CD4-positive, alpha-beta T cell (primary cell): ENCODE measurements at regions not wholly inside any gene's neighbourhood (a gene's known extent, or its start where the extent isn't known, plus 50 kb on each side); places are given as distances from the start of the nearest gene placed in this dataset.

Experiments used
- ATAC-seq: fragments of 200-7000 bp; cut with Tn5 transposase; one replicate; pipeline ENCODE4 v1.10.0; 2022; ENCODE audit warnings: mild to moderate bottlenecking; ENCODE audit not compliant: poor library complexity
- CTCF ChIA-PET: fragments of 350-600 bp; sonication (Branson Sonifier 250); formaldehyde crosslinking; loops from one replicate; lab custom pipeline; 2021; ENCODE audit warnings: antibody characterized with exemption, inconsistent platforms; lab: Charles Lee
- POLR2A ChIA-PET: fragments of 350-600 bp; sonication (Branson Sonifier 250); formaldehyde crosslinking; loops from one replicate; lab custom pipeline; 2021; ENCODE audit warnings: antibody characterized with exemption, inconsistent platforms; lab: Charles Lee
- DNase-seq, 14 experiments: peaks; one replicate each; pipeline ENCODE4 v3.0.0-alpha.2; 2013 to 2020; ENCODE audit warnings: mixed read lengths in 2 of 14
- H3K27ac ChIP-seq, 2 donors: one replicate each; pipeline versions ENCODE4 v1.5.1 to v1.7.0; 2013; ENCODE audit warnings: low read length in 2 of 2, low read depth in 1 of 2, mild to moderate bottlenecking in 1 of 2
- H3K27me3 ChIP-seq, 2 experiments: 1 replicate in 1 of 2; 2 replicates in 1 of 2; pipeline versions ENCODE4 v1.6.1 to v1.7.0; 2013; ENCODE audit warnings: low read length in 2 of 2, control low read depth in 1 of 2, mild to moderate bottlenecking in 1 of 2, moderate library complexity in 1 of 2; ENCODE audit not compliant: insufficient read depth in 2 of 2, control insufficient read depth in 1 of 2
- H3K36me3 ChIP-seq: one replicate; pipeline ENCODE4 v1.6.1; 2013; ENCODE audit warnings: low read length, control low read depth; ENCODE audit not compliant: insufficient read depth
- H3K4me1 ChIP-seq: one replicate; pipeline ENCODE4 v1.6.1; 2013; ENCODE audit warnings: low read length, control low read depth; ENCODE audit not compliant: insufficient read depth
- H3K4me3 ChIP-seq: one replicate; pipeline ENCODE4 v1.5.1; 2013; ENCODE audit warnings: mild to moderate bottlenecking, low read length, moderate library complexity
- H3K9me3 ChIP-seq, 2 experiments: 1 replicate in 1 of 2; 2 replicates in 1 of 2; pipeline versions ENCODE4 v1.6.1 to v1.7.0; 2013; ENCODE audit warnings: low read length in 2 of 2, mild to moderate bottlenecking in 2 of 2, control low read depth in 1 of 2, moderate library complexity in 1 of 2; ENCODE audit not compliant: control insufficient read depth in 1 of 2, insufficient read depth in 1 of 2
- H3K27ac Mint-ChIP-seq: one replicate; pipeline ENCODE4 v1.8.0; 2020; ENCODE audit warnings: mixed read lengths
- H3K27me3 Mint-ChIP-seq: one replicate; pipeline ENCODE4 v1.8.0; 2021; ENCODE audit warnings: mixed read lengths
- H3K36me3 Mint-ChIP-seq: one replicate; pipeline ENCODE4 v1.8.0; 2021; ENCODE audit warnings: low read depth, mixed read lengths
- H3K4me1 Mint-ChIP-seq: one replicate; pipeline ENCODE4 v1.8.0; 2021; ENCODE audit warnings: low read depth, mixed read lengths
- H3K4me3 Mint-ChIP-seq: one replicate; pipeline ENCODE4 v1.8.0; 2020; ENCODE audit warnings: mild to moderate bottlenecking, mixed read lengths
- H3K9me3 Mint-ChIP-seq: one replicate; pipeline ENCODE4 v1.8.0; 2020; ENCODE audit warnings: mixed read lengths
- intact Hi-C, 2 experiments: fragments of 100-400 bp; cut with DNase I in 1 of 2; cut with micrococcal nuclease in 1 of 2; formaldehyde crosslinking; loops; one replicate each; pipeline versions ENCODE4 v1.15.1 to v1.9.0; 2023 to 2025; cut with DNase I, micrococcal nuclease
- TF ChIP-seq, protein P1 (sequence below): fragments of 200-600 bp; IDR thresholded peaks from one replicate; pipeline ENCODE4 v1.8.0; 2022; ENCODE audit warnings: antibody characterized with exemption, mild to moderate bottlenecking

DNA sequence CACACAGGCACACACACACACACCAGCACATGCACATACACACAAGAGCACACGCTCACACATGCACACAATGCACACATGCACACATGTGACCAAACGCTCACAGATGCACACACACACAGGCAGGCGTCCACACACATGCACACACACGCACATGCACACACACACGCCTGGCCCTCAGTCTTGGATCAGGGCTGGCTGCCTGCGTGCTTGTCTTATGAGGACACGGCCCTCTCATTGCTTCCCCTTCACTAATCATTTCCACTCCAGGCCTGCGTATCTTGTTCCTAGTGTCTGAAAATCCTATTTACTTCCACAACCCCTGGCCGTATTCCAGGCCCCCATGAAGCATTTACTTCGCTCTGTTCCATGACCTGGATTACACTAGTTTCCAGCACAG lies 740.5 kb downstream of the BRD1 start:
- H3K27ac Mint-ChIP-seq, result no peak overlapping the region
- ATAC-seq (no peak), DNase-seq (no peak)
- no peaks in the 10 kb centered on the region for H3K9me3 Mint-ChIP-seq
- no peak overlapping the region for H3K4me3 Mint-ChIP-seq
- Histone ChIP-seq H3K27ac (no peak overlapping the region), H3K36me3 (no peaks in the 10 kb centered on the region), H3K4me1 (no peaks in the 10 kb centered on the region), H3K27me3 (no peaks in the 10 kb centered on the region), H3K4me3 (no peak overlapping the region), H3K9me3 (peaks cover 0 to 4% of the 10 kb centered on the region in 2 experiments)
- intact Hi-C loops, result no loop called here
- TF ChIP-seq, protein P1, sequence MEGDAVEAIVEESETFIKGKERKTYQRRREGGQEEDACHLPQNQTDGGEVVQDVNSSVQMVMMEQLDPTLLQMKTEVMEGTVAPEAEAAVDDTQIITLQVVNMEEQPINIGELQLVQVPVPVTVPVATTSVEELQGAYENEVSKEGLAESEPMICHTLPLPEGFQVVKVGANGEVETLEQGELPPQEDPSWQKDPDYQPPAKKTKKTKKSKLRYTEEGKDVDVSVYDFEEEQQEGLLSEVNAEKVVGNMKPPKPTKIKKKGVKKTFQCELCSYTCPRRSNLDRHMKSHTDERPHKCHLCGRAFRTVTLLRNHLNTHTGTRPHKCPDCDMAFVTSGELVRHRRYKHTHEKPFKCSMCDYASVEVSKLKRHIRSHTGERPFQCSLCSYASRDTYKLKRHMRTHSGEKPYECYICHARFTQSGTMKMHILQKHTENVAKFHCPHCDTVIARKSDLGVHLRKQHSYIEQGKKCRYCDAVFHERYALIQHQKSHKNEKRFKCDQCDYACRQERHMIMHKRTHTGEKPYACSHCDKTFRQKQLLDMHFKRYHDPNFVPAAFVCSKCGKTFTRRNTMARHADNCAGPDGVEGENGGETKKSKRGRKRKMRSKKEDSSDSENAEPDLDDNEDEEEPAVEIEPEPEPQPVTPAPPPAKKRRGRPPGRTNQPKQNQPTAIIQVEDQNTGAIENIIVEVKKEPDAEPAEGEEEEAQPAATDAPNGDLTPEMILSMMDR, result no peak
- H3K27me3 Mint-ChIP-seq, result peaks cover 18% of the 10 kb centered on the region
- no peaks in the 10 kb centered on the region for H3K36me3 Mint-ChIP-seq
- H3K4me1 Mint-ChIP-seq, result no peaks in the 10 kb centered on the region
- CTCF ChIA-PET, result no interaction called here
- POLR2A ChIA-PET, result no interaction called here

DNA sequence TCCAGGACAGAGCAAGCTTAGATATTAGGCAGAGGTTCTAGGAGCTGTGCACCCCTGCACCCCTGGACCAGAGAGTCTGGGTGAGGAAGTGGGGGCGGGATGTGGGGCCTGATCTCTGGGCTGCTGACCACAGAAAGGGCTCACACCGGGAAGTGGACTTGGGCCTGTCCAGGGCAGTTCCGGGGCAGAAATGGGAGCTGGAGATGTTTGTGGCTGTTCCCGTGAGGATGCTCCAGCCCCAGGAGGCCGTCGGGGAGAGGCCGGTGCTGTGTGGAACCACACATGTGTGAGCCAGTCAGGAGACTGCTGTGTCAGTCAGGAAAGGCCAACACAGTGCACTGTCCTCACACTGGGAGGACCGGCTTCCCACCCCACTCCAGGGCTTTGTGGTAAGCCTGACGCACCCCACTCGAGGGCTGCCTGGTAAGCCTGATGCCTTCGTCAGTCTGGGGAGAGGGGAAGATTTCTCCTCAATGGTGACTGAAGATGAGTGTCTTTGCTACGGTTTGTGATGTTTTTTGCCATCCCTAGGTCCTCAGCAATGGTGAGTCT lies 741.0 kb downstream of the BRD1 start:
- H3K27me3 ChIP-seq, result no peaks in the 10 kb centered on the region
- no peak overlapping the region for H3K4me3 ChIP-seq
- H3K36me3 ChIP-seq, result no peaks in the 10 kb centered on the region
- CTCF ChIA-PET, result no interaction called here
- Mint-ChIP-seq H3K4me3 (no peak overlapping the region), H3K9me3 (no peaks in the 10 kb centered on the region), H3K27ac (no peak overlapping the region), H3K4me1 (no peaks in the 10 kb centered on the region), H3K27me3 (peaks cover 18% of the 10 kb centered on the region), H3K36me3 (no peaks in the 10 kb centered on the region)
- DNase-seq (no peak), ATAC-seq (no peak)
- peaks cover 0 to 4% of the 10 kb centered on the region in 2 experiments for H3K9me3 ChIP-seq
- POLR2A ChIA-PET, result no interaction called here
- no peaks in the 10 kb centered on the region for H3K4me1 ChIP-seq
- no peak overlapping the region for H3K27ac ChIP-seq
- TF ChIP-seq, protein P1, result no peak
- intact Hi-C loops, result no loop called here

DNA sequence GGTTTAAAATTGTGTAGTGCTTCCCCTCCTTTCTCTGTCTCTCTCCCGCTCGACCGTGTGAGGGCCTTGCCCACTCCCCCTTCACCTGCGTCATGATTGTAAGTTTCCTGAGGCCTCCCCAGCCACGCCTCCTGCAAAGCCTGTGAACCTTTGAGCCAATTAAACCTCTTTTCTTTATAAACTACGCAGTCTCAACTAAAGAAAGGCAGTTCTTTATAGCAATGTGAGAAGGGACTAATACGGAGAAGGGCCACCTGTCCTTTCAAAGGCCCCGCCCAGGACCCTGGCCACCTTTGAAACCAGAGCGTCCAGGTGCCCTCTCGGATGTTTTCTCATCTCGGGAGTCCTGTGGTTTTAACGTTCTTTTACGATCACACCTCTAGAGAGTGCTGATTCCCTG lies 741.5 kb downstream of the BRD1 start:
- no peaks in the 10 kb centered on the region for H3K27me3 ChIP-seq
- no peaks in the 10 kb centered on the region for H3K36me3 Mint-ChIP-seq
- H3K4me1 Mint-ChIP-seq, result no peaks in the 10 kb centered on the region
- ChIA-PET POLR2A (no interaction called here), CTCF (no interaction called here)
- no peak overlapping the region for H3K4me3 Mint-ChIP-seq
- intact Hi-C loops, result no loop called here
- H3K27me3 Mint-ChIP-seq, result peaks cover 18% of the 10 kb centered on the region
- H3K36me3 ChIP-seq, result no peaks in the 10 kb centered on the region
- no peak overlapping the region for H3K4me3 ChIP-seq
- no peaks in the 10 kb centered on the region for H3K4me1 ChIP-seq
- DNase-seq (no peak), ATAC-seq (no peak)
- TF ChIP-seq, protein P1, result no peak
- H3K27ac ChIP-seq, result no peak overlapping the region
- H3K9me3 Mint-ChIP-seq, result no peaks in the 10 kb centered on the region
- H3K9me3 ChIP-seq, result peaks cover 0 to 4% of the 10 kb centered on the region in 2 experiments
- no peak overlapping the region for H3K27ac Mint-ChIP-seq
